ENCODE measurements at regions not wholly inside any gene's neighbourhood (a gene's known extent, or its start where the extent isn't known, plus 50 kb on each side); places are given as distances from the start of the nearest gene placed in this dataset.

GRCh38 chr14:45897439-45897838, 644.4 kb upstream of the MIS18BP1 start:
- Histone ChIP-seq H3K27me3 (ENCODE audit: insufficient read depth) (no peaks in the 10 kb centered on the region), H3K79me2 (ENCODE audit: insufficient read depth) (no peaks in the 10 kb centered on the region), H3K4me1 (ENCODE audit: control insufficient read depth in 1 of 2, insufficient read depth in 2 of 2, low read depth in 1 of 2, low read length in 1 of 2) (no peaks in the 10 kb centered on the region), H3K9me2 (no peaks in the 10 kb centered on the region), H3K36me3 (replicated peaks in 1 of 2; ENCODE audit: control insufficient read depth in 1 of 2, insufficient read depth in 2 of 2, low read length in 1 of 2) (no peaks in the 10 kb centered on the region), H3F3A (replicated peaks; ENCODE audit: insufficient read depth) (no peaks in the 10 kb centered on the region), H3K9me3 (no peaks in the 10 kb centered on the region), H4K20me1 (ENCODE audit: insufficient read depth) (no peaks in the 10 kb centered on the region), H2AFZ (ENCODE audit: low read depth) (no peak overlapping the region), H3K4me2 (no peak overlapping the region), H3K27ac (ENCODE audit: low read depth in 2 of 2, low read length in 1 of 2) (no peak overlapping the region), H3K9ac (no peak overlapping the region), H3K4me3 (ENCODE audit: low read depth in 2 of 2, low read length in 1 of 2) (no peak overlapping the region)
- CTCF ChIA-PET = no interaction called here
- 0% methylated on average over 3 of the region's 3 CpGs for WGBS (ENCODE audit: low lambda C conversion rate)
- POLR2A ChIA-PET = no interaction called here
- TF ChIP-seq TCF12 (IDR thresholded peaks at IDR 0.05) = no peak
- no peak for TF ChIP-seq ZBTB33 (IDR thresholded peaks at IDR 0.05; ENCODE audit: borderline replicate concordance, low read depth)
- TF ChIP-seq MEF2A (IDR thresholded peaks at IDR 0.05; ENCODE audit: borderline replicate concordance, low read depth) = no peak
- TF ChIP-seq EP300 (IDR thresholded peaks at IDR 0.05; ENCODE audit: borderline replicate concordance in 1 of 2, low read depth in 1 of 2, low read length in 1 of 2) = no peak
- TF ChIP-seq CTCF (IDR thresholded peaks at IDR 0.05) = no peak
- TF ChIP-seq PBX3 (IDR thresholded peaks at IDR 0.05) = no peak
- no peak for TF ChIP-seq CHD2 (IDR thresholded peaks at IDR 0.05; ENCODE audit: low read length, partially characterized antibody)
- no peak for TF ChIP-seq USF1 (IDR thresholded peaks at IDR 0.05; ENCODE audit: borderline replicate concordance, low read depth)
- no peak for TF ChIP-seq SMC3 (IDR thresholded peaks at IDR 0.05; ENCODE audit: low read depth, low read length)
- TF ChIP-seq ELF1 (IDR thresholded peaks at IDR 0.05) = no peak
- no peak for TF ChIP-seq NFIC (IDR thresholded peaks at IDR 0.05; ENCODE audit: borderline replicate concordance)
- DNase-seq = no peak

- no peaks in the 10 kb centered on the region for H3F3A ChIP-seq (replicated peaks; ENCODE audit: insufficient read depth)
- H3K9ac ChIP-seq = no peak overlapping the region
- no peak overlapping the region for H3K4me2 ChIP-seq
- H3K9me3 ChIP-seq = no peaks in the 10 kb centered on the region
- no peak for TF ChIP-seq FOSL2 (IDR thresholded peaks at IDR 0.05; ENCODE audit: borderline replicate concordance, low read depth)
- 8% methylated on average over 3 of the region's 3 CpGs for WGBS (ENCODE audit: low lambda C conversion rate)
- H3K4me3 ChIP-seq (ENCODE audit: low read depth in 2 of 2, low read length in 1 of 2) = no peak overlapping the region
- no peaks in the 10 kb centered on the region for H3K9me2 ChIP-seq
- H3K27me3 ChIP-seq (ENCODE audit: insufficient read depth) = no peaks in the 10 kb centered on the region
- no peaks in the 10 kb centered on the region for H3K79me2 ChIP-seq (ENCODE audit: insufficient read depth)
- no peak for DNase-seq
- no peak overlapping the region for H3K27ac ChIP-seq (ENCODE audit: low read depth in 2 of 2, low read length in 1 of 2)
- no peaks in the 10 kb centered on the region for H3K4me1 ChIP-seq (ENCODE audit: control insufficient read depth in 1 of 2, insufficient read depth in 2 of 2, low read depth in 1 of 2, low read length in 1 of 2)
- H3K36me3 ChIP-seq (replicated peaks in 1 of 2; ENCODE audit: control insufficient read depth in 1 of 2, insufficient read depth in 2 of 2, low read length in 1 of 2) = no peaks in the 10 kb centered on the region
- CTCF ChIA-PET = no interaction called here
- no peaks in the 10 kb centered on the region for H4K20me1 ChIP-seq (ENCODE audit: insufficient read depth)
- POLR2A ChIA-PET = no interaction called here
- no peak overlapping the region for H2AFZ ChIP-seq (ENCODE audit: low read depth)
Observed at GRCh38 chr14:45893127-45893526, 640.1 kb upstream of the MIS18BP1 start.
